ENCODE measurements at regions not wholly inside any gene's neighbourhood (a gene's known extent, or its start where the extent isn't known, plus 50 kb on each side); places are given as distances from the start of the nearest gene placed in this dataset.

DNA sequence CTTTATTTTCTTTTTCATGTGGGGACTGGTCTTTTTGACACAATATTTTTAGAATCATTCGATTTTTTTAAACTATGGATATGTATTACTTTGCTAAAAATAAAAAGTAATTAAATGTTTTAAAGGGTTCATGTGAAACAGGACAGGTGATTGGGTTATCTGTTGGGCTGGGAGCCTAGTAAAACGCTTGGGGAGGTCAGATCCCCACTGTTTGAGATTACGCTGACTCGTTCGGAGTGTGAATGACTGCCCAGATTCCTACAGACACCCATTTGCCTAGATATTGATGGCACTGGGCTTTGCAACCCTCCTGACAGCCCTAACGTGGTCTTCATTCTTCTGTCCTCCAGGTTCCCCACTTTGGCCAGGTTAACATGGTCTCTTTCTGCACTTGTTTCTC is 62.9 kb upstream of the UBASH3B start:
- TF ChIP-seq, protein P1, sequence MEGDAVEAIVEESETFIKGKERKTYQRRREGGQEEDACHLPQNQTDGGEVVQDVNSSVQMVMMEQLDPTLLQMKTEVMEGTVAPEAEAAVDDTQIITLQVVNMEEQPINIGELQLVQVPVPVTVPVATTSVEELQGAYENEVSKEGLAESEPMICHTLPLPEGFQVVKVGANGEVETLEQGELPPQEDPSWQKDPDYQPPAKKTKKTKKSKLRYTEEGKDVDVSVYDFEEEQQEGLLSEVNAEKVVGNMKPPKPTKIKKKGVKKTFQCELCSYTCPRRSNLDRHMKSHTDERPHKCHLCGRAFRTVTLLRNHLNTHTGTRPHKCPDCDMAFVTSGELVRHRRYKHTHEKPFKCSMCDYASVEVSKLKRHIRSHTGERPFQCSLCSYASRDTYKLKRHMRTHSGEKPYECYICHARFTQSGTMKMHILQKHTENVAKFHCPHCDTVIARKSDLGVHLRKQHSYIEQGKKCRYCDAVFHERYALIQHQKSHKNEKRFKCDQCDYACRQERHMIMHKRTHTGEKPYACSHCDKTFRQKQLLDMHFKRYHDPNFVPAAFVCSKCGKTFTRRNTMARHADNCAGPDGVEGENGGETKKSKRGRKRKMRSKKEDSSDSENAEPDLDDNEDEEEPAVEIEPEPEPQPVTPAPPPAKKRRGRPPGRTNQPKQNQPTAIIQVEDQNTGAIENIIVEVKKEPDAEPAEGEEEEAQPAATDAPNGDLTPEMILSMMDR (IDR thresholded peaks at IDR 0.05) = no peak
- TF ChIP-seq FOSL2 (IDR thresholded peaks at IDR 0.05) = no peak
- no peak for TF ChIP-seq FOSL2 (CRISPR knock-in tag; IDR thresholded peaks at IDR 0.05)
- no peak for TF ChIP-seq RAD21 (conservative IDR thresholded peaks at IDR 0.05 in 1 of 2, IDR thresholded peaks at IDR 0.05 in 1 of 2)
- TF ChIP-seq, protein P2, sequence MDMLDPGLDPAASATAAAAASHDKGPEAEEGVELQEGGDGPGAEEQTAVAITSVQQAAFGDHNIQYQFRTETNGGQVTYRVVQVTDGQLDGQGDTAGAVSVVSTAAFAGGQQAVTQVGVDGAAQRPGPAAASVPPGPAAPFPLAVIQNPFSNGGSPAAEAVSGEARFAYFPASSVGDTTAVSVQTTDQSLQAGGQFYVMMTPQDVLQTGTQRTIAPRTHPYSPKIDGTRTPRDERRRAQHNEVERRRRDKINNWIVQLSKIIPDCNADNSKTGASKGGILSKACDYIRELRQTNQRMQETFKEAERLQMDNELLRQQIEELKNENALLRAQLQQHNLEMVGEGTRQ (IDR thresholded peaks at IDR 0.05) = no peak
- TF ChIP-seq POLR2A (IDR thresholded peaks at IDR 0.05; ENCODE audit: low read length) = no peak
- TF ChIP-seq GATA3 (IDR thresholded peaks at IDR 0.05; ENCODE audit: borderline replicate concordance) = no peak

All from A549 (cell line).